ENCODE measurements at regions not wholly inside any gene's neighbourhood (a gene's known extent, or its start where the extent isn't known, plus 50 kb on each side); places are given as distances from the start of the nearest gene placed in this dataset.
A peak's percentile ranks its signal among the peaks of the same experiment; 100 is the strongest.

- TF ChIP-seq USF2 (IDR thresholded peaks at IDR 0.05; ENCODE audit: low read depth, low read length) (peak; percentile 26; the same call in 1 of the 2 replicates), USF2 (CRISPR knock-in tag; IDR thresholded peaks at IDR 0.05; ENCODE audit: borderline replicate concordance) (no peak; the same call in 1 of the 2 replicates), ZNF20 (CRISPR knock-in tag; IDR thresholded peaks at IDR 0.05) (no peak)
These were observed 217.7 kb downstream of the DEPDC1B start (continued) for GRCh38 chr5:60482301-60482700.

GRCh38 chr5:60479542-60479941 lies 220.4 kb downstream of the DEPDC1B start:
- Histone ChIP-seq H3K27me3 (ENCODE audit: control insufficient read depth in 1 of 2, insufficient read depth in 2 of 2, low read length in 2 of 2) (no peaks in the 10 kb centered on the region), H3K36me3 (replicated peaks in 1 of 2; ENCODE audit: control insufficient read depth in 1 of 2, insufficient read depth in 2 of 2, low read length in 2 of 2) (no peaks in the 10 kb centered on the region), H3K9me3 (ENCODE audit: low read length) (peaks cover 5% of the 10 kb centered on the region), H3K27ac (ENCODE audit: extremely low read length, insufficient read depth, low read length) (no peak overlapping the region), H3K4me2 (ENCODE audit: low read depth, low read length) (no peak overlapping the region), H3K9ac (ENCODE audit: insufficient read depth, low read depth, low read length) (no peak overlapping the region), H3K79me2 (ENCODE audit: insufficient read depth, low read length) (peaks cover under 1% of the 10 kb centered on the region), H3K4me3 (replicated peaks in 1 of 3; ENCODE audit: insufficient read depth in 1 of 3, low read depth in 2 of 3, low read length in 3 of 3) (no peak overlapping the region), H4K20me1 (ENCODE audit: insufficient read depth, low read length) (no peaks in the 10 kb centered on the region), H3K4me1 (ENCODE audit: insufficient read depth, low read length) (peaks cover 50% of the 10 kb centered on the region), H2AFZ (ENCODE audit: low read length) (no peak overlapping the region)
- in situ Hi-C loops (cut with HindIII; ENCODE audit: extremely low pct_ligation_motif_present, low pct_unique_long_range_greater_than_20kb) (no loop called here), intact Hi-C loops (cut with micrococcal nuclease; ENCODE audit: unreplicated experiment) (no loop called here)
- TF ChIP-seq ZNF589 (CRISPR knock-in tag; conservative IDR thresholded peaks at IDR 0.05) (no peak), ZBTB40 (IDR thresholded peaks at IDR 0.05) (peak; percentile 60), ZBTB40 (CRISPR knock-in tag; IDR thresholded peaks at IDR 0.05) (peak; percentile 97)
- BruUV-seq (replicated peaks) = no TSS peak
- ATAC-seq = no peak
- no peak for FAIRE-seq
- no peak for DNase-seq (ENCODE audit: low spot score)
- ChIA-PET CTCF (ENCODE audit: low intra/inter-chr PET ratio, low total read pairs) (no interaction called here), POLR2A (no interaction called here)
- 90% methylated on average over 2 of the region's 2 CpGs for WGBS (ENCODE audit: low lambda C conversion rate)
